ENCODE measurements at regions not wholly inside any gene's neighbourhood (a gene's known extent, or its start where the extent isn't known, plus 50 kb on each side); places are given as distances from the start of the nearest gene placed in this dataset.
"Not testable (repeated sequence)": the region's sequence is repeated elsewhere in the genome, so short reads cannot be mapped to it uniquely, and the experiment has no call there.

DNA sequence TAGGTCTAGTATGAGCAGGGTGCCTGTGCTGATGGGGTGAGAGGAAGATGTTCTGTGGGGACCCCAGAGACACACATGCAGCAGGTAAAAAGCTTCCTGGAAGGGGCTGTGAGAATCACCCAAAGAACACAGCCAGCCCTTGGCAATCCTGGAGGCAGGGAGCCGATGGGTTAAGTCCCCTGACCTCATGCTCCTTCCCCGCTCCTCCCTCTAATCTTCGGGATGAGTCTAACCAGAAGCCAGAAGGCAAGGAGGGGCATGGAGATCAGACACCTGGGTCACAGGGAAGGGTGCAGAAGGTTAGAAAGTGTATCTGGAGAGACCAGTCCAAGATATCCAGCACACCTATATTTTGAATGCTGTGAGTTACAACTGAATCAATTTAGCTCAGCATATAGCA, 274.1 kb upstream of the PAPPA start:
- DNase-seq (ENCODE audit: low read depth in 1 of 2, low spot score in 2 of 2) = no peak
- Histone ChIP-seq H3K9me3 (replicated peaks) (no peaks in the 10 kb centered on the region), H3K4me3 (no peak overlapping the region), H3K4me1 (replicated peaks) (peaks cover 15% of the 10 kb centered on the region), H3K27me3 (replicated peaks) (no peaks in the 10 kb centered on the region), H3K36me3 (no peaks in the 10 kb centered on the region), H3K27ac (no peak overlapping the region)

DNA sequence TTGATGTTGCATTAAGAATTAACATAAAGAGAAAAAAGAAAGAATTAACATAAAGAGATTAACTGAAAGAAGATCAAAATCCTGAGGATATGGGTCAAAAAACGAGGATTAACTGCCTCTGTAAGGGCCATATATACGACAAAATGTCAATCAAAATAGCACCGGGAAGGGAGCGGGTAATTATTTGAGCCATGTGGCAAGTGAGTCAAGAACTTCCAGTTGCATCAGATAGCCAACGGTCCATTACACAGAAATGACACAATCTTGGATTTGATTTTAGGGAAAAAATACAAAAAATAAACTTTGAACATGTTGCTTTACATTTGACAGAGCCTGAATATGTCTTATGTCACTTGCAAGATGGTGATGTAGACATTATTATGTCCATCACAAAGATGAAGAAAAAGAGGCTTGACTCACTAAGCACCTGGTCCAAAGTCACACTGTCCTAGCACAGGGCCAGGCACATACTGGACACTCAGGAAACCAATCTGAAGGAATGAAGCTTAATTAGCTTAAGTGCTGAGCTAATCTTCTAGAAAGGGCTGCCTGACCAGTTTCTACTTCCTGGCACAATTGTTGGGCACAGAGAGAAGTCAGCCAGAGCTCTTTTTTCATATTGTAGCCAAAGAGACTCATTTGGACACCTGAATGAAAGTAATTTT, 273.2 kb upstream of the PAPPA start:
- no peak overlapping the region for H3K27ac ChIP-seq
- DNase-seq (ENCODE audit: low read depth in 1 of 2, low spot score in 2 of 2) = no peak
- no peaks in the 10 kb centered on the region for H3K9me3 ChIP-seq (replicated peaks)

DNA sequence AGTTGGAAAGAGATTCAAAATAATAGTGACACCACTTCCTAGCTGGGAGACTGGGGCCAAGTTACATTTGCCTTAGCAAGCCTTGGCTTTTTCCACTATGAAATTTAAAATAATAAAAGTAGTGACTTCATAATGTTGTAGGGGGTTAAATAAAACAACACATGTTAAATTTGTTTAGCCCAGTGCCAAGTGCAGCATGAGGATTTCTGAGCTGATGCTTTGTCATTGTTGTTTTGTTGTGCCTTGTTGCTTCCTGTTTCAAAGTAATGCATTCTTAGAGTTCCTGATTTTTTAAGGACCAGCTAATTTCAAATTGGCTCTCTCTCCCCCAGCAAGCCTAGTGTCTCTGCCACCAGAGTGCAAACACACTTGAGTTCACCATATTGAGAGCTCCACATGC, 270.7 kb upstream of the PAPPA start:
- Histone ChIP-seq H3K27ac (0 out of 2 replicates have a peak overlapping the region, but pooled peaks have one; percentile 14), H3K4me1 (replicated peaks) (peaks cover 18% of the 10 kb centered on the region), H3K36me3 (no peaks in the 10 kb centered on the region), H3K4me3 (no peak overlapping the region), H3K9me3 (replicated peaks) (no peaks in the 10 kb centered on the region), H3K27me3 (replicated peaks) (no peaks in the 10 kb centered on the region)
- DNase-seq (ENCODE audit: low read depth in 1 of 2, low spot score in 2 of 2) = peak in 1 of 2 experiments; percentile 20

More for the DNA sequence above, 273.2 kb upstream of the PAPPA start:
- H3K4me3 ChIP-seq = no peak overlapping the region
- H3K36me3 ChIP-seq = no peaks in the 10 kb centered on the region
- peaks cover 18% of the 10 kb centered on the region for H3K4me1 ChIP-seq (replicated peaks)
- no peaks in the 10 kb centered on the region for H3K27me3 ChIP-seq (replicated peaks)

DNA sequence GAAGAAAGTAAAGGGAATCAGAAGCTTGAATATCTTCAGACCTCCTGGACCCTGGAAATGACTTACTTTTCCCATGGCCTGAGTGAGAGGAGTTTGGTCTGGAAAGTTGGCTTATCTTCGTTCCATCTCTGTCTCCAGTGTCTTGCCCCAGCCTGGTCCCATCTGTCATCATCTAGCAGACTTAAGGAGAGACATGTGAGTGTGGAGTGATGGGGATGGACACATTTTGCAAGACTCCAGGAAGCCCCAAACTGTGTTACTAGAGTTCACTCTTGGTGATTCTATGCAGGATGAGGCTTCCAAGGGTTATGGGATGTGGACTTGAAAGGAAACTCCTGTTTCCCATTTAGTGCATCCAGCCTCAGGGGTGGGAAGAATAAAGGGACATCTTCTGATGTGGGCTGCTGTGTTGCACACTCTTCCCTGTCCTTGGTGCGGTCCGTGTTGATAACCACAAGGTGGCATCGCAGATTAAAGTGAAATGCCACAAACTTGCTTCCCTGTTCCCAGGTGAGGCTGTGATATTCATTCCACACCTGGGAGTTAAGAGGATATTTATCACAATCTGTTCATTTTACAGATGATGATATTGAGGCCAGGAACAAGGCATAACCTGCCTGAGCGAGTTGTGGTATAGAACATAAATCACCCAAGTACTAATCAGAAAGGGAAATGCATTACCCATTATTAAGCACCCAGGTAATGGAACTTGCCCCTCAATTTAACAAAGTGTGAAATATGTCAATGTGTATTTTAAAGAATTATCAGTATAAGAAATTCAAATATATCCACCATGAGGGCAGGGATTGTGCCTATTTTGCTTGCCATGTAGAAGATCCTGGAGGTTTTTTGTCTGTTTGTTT, 269.9 kb upstream of the PAPPA start:
- no peaks in the 10 kb centered on the region for H3K27me3 ChIP-seq (replicated peaks)
- H3K4me3 ChIP-seq = no peak overlapping the region
- peaks cover 18% of the 10 kb centered on the region for H3K4me1 ChIP-seq (replicated peaks)
- 0 out of 2 replicates have a peak overlapping the region, but pooled peaks have one; percentile 14 for H3K27ac ChIP-seq
- DNase-seq (ENCODE audit: low read depth in 1 of 2, low spot score in 2 of 2) = peak; percentile 41 to 45
- no peaks in the 10 kb centered on the region for H3K9me3 ChIP-seq (replicated peaks)
- no peaks in the 10 kb centered on the region for H3K36me3 ChIP-seq

DNA sequence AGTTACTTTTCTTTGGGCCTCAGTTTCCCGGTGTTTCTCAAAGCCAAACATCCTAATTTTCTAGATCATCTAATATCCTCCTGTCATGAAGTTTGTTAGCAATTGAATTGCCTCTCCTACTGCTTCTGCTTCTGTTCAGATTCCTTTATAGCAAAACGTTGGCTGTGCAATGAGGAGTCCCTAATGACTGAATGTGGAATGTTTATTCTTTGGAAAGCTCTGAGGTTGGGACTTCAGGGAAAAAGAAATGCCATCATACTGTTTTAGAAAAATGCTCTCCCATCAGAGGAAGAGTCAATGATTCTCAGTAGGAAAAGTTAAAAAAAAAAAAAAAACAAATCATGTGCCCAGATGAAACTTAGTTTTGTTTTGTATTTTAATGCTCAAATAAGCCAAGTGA, 268.7 kb upstream of the PAPPA start:
- no peak for DNase-seq (ENCODE audit: low read depth in 1 of 2, low spot score in 2 of 2)
- H3K4me3 ChIP-seq = no peak overlapping the region
- H3K4me1 ChIP-seq (replicated peaks) = peaks cover 18% of the 10 kb centered on the region
- no peaks in the 10 kb centered on the region for H3K27me3 ChIP-seq (replicated peaks)
- H3K27ac ChIP-seq = no peak overlapping the region
- no peaks in the 10 kb centered on the region for H3K36me3 ChIP-seq
- H3K9me3 ChIP-seq (replicated peaks) = no peaks in the 10 kb centered on the region

DNA sequence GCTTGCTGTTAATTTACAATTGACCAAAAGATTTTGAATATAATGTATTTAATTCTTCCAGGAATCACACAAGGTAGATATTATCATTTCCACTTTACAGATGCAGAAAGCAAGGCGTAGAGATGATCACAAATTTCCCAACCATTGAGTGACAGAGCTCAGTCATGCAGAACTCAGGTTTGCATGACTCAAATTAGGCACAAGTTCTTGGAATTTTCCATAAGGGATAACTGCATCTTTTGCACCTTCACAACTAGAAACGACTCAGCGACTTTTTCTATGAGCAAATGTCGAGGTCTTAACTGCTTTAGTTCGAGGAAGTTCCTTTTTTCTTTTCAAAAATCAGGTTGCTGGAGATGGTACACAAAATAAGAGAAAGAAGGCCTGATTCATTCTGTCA, 265.5 kb upstream of the PAPPA start:
- no peaks in the 10 kb centered on the region for H3K27me3 ChIP-seq (replicated peaks)
- no peaks in the 10 kb centered on the region for H3K9me3 ChIP-seq (replicated peaks)
- no peaks in the 10 kb centered on the region for H3K36me3 ChIP-seq
- no peak overlapping the region for H3K4me3 ChIP-seq
- DNase-seq (ENCODE audit: low read depth in 1 of 2, low spot score in 2 of 2) = no peak
- no peak overlapping the region for H3K27ac ChIP-seq
- H3K4me1 ChIP-seq (replicated peaks) = peaks cover 12% of the 10 kb centered on the region

DNA sequence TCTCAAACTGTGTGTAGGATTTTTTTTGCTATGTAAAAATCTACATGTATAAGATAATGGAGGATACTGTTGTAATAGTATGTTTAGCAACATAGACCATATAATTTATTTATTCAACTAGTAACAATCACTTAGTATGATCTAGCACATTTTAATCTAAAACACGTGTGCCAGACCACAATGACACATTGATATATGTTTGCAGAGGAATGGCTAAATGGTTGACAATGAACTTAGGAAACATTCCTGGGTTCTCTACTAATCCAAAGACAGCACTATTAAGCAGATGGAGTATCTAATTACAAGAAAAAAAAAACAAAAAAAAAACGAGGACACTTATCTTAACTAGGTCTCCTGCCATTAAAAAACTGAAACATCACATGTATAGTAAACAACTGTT, 261.7 kb upstream of the PAPPA start:
- H3K9me3 ChIP-seq (replicated peaks) = no peaks in the 10 kb centered on the region
- no peaks in the 10 kb centered on the region; the same call in none of the 2 replicates for H3K4me1 ChIP-seq (replicated peaks)
- no peak for DNase-seq (ENCODE audit: low read depth in 1 of 2, low spot score in 2 of 2)
- no peak overlapping the region for H3K27ac ChIP-seq
- no peak overlapping the region for H3K4me3 ChIP-seq
- H3K27me3 ChIP-seq (replicated peaks) = no peaks in the 10 kb centered on the region
- no peaks in the 10 kb centered on the region for H3K36me3 ChIP-seq

DNA sequence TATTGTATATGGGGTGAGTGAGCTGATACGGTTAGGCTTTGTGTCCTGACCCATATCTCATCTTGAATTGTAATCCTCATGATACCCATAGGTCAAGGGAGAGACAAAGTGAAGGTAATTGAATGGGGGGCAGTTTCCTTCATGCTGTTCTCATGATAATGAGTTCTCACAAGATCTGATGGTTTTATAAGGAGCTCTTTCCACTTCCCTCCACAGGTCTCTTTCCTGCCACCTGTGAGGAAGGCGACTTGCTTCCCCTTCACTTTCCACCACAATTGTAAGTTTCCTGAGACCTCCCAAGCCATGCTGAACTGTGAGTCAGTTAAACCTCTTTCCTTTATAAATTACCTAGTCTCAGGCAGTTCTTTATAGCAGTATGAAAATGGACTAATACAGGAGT, 255.1 kb upstream of the PAPPA start:
- H3K9me3 ChIP-seq (replicated peaks); DNase-seq (ENCODE audit: low read depth in 1 of 2, low spot score in 2 of 2); H3K27ac ChIP-seq; H3K4me1 ChIP-seq (replicated peaks); H3K27me3 ChIP-seq (replicated peaks); H3K36me3 ChIP-seq; H3K4me3 ChIP-seq: not testable (repeated sequence)

DNA sequence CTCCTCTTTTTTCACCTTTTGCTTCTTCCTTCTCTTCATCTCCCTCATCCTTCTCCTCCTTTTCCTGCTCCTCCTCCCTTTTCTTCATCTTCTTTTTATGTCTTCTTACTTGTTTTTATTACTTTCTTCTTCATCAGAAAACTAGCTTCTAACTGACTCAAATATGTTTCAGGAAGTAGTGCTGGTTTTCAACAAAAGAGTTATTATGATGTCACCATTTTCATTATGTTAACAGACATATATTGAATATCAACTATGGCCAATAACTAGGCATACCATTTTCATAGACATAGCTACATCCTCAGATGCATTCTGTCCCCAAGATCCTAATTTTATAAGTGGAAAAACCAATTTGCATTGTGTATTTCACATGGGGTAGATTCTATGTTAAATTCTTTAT, 252.9 kb upstream of the PAPPA start:
- no peak for DNase-seq (ENCODE audit: low read depth in 1 of 2, low spot score in 2 of 2)
- no peaks in the 10 kb centered on the region for H3K36me3 ChIP-seq
- H3K27me3 ChIP-seq (replicated peaks) = no peaks in the 10 kb centered on the region
- H3K4me1 ChIP-seq (replicated peaks) = no peaks in the 10 kb centered on the region
- H3K4me3 ChIP-seq = no peak overlapping the region
- H3K9me3 ChIP-seq (replicated peaks) = no peaks in the 10 kb centered on the region
- no peak overlapping the region for H3K27ac ChIP-seq

DNA sequence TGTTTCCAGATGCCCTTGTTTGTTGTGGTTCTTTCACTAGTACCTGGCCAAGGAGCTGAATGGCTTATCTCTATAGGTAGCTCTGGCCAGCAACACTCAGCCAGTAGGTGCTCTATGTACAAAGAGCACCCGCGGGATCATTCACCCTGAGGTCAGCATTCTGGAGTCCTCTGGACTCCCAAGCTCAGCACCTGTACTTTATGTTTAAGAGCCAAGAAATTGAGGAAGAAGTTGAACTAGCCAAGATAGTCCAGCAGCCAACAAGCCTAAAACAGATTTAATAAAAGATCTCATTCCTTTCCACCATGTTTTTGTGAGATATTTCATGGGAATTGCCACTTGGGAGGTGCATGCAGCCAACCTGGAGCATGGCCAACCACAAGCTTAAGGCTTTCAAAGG, 242.6 kb upstream of the PAPPA start:
- no peak overlapping the region for H3K4me3 ChIP-seq
- DNase-seq (ENCODE audit: low read depth in 1 of 2, low spot score in 2 of 2) = no peak
- no peaks in the 10 kb centered on the region for H3K36me3 ChIP-seq
- no peaks in the 10 kb centered on the region for H3K27me3 ChIP-seq (replicated peaks)
- H3K4me1 ChIP-seq (replicated peaks) = no peaks in the 10 kb centered on the region
- H3K9me3 ChIP-seq (replicated peaks) = no peaks in the 10 kb centered on the region
- H3K27ac ChIP-seq = no peak overlapping the region

DNA sequence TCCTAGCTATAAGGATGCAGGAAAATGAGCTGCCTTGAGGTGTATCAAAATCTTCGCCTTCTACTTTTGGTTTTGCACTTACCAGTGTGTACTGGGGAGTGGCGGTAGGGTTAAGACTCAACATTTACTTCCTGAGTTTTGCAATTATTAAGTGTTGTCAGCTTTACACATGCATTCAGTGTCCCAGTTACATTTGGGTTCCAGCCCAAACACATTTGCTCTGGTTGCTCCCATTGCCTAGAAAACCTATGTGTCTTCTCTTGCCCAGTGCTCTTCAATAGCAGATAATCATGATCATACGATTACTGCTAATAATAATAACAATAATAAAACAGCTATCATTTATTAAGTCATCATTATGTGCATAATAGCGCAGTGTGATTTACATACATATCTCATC, 241.5 kb upstream of the PAPPA start:
- H3K27ac ChIP-seq = no peak overlapping the region
- no peaks in the 10 kb centered on the region for H3K36me3 ChIP-seq
- DNase-seq (ENCODE audit: low read depth in 1 of 2, low spot score in 2 of 2) = no peak
- H3K4me3 ChIP-seq = no peak overlapping the region
- H3K9me3 ChIP-seq (replicated peaks) = no peaks in the 10 kb centered on the region
- H3K4me1 ChIP-seq (replicated peaks) = no peaks in the 10 kb centered on the region
- no peaks in the 10 kb centered on the region for H3K27me3 ChIP-seq (replicated peaks)

DNA sequence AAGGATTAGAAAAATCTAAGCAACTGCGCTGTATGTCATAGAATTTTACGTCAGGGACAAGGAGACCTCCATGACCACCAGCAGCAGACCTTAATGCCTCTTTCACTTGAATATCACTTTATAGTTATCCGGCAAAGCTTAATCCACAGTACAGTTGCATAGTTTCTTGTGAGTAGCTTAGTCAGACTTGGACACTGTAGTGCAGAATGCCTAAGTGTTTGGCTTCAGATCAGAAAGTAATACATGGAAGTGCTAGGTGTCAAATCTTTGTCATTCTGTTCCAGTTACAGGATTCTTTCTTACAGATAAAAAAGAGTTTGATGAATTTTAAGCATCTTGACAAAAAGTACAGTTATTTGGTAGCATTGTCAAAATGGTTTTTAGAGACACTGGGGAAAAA, 239.9 kb upstream of the PAPPA start:
- Histone ChIP-seq H3K4me3 (no peak overlapping the region), H3K4me1 (replicated peaks) (no peaks in the 10 kb centered on the region), H3K36me3 (no peaks in the 10 kb centered on the region), H3K27me3 (replicated peaks) (no peaks in the 10 kb centered on the region), H3K27ac (no peak overlapping the region), H3K9me3 (replicated peaks) (no peaks in the 10 kb centered on the region)
- no peak for DNase-seq (ENCODE audit: low read depth in 1 of 2, low spot score in 2 of 2)

DNA sequence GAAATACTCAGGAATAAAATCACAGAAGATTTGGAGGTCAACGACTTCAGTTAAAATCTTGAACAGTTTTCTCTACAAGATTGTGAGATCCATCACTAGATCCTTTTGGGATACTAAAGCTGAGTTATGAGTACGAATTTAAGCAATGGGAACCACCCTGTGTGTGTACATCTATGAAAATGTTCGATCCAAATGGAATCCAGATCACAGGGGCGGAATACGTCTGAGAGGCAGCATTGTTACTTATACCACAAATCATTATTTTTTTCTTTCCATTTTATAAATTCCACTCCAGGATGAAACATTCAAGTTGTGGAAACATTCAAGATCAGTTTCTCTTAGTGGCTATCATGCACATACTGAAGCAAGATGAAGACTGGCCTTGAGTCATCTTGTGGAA, 239.3 kb upstream of the PAPPA start:
- Histone ChIP-seq H3K36me3 (no peaks in the 10 kb centered on the region), H3K4me1 (replicated peaks) (no peaks in the 10 kb centered on the region), H3K27me3 (replicated peaks) (no peaks in the 10 kb centered on the region), H3K27ac (no peak overlapping the region), H3K9me3 (replicated peaks) (no peaks in the 10 kb centered on the region), H3K4me3 (no peak overlapping the region)
- no peak for DNase-seq (ENCODE audit: low read depth in 1 of 2, low spot score in 2 of 2)

DNA sequence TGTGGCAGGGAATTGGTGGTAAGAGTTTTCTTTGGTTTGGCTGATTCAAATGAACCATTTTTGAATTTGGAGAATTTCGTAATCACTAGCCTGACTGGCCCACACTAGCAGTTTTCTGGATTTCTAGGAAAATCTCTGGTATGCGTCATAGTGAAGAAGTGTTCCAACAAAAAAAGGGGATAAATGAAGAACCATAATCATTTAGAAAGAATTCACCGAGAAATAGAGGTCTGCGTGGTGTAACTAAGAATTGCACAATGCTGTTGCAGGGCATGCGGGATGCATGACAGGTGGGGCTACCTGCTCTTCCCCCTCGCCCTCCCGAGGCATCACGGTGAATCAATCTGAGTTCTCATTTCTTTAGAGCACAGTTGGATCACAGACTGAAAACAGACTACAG, 232.3 kb upstream of the PAPPA start:
- H3K27ac ChIP-seq = no peak overlapping the region
- H3K4me1 ChIP-seq (replicated peaks) = peaks cover 28% of the 10 kb centered on the region
- no peak for DNase-seq (ENCODE audit: low read depth in 1 of 2, low spot score in 2 of 2)
- no peaks in the 10 kb centered on the region for H3K27me3 ChIP-seq (replicated peaks)
- H3K9me3 ChIP-seq (replicated peaks) = no peaks in the 10 kb centered on the region
- H3K4me3 ChIP-seq = no peak overlapping the region
- no peaks in the 10 kb centered on the region for H3K36me3 ChIP-seq

Data from SJSA1 (cell line).